GM19025 (cell line): ENCODE measurements at regions not wholly inside any gene's neighbourhood (a gene's known extent, or its start where the extent isn't known, plus 50 kb on each side); places are given as distances from the start of the nearest gene placed in this dataset.
A peak's percentile ranks its signal among the peaks of the same experiment; 100 is the strongest.
"Not testable (repeated sequence)": the region's sequence is repeated elsewhere in the genome, so short reads cannot be mapped to it uniquely, and the experiment has no call there.

Source experiments
- ATAC-seq: cut with Tn5 transposase; IDR thresholded peaks from one replicate; pipeline ENCODE4 v1.9.1; 2021; ENCODE audit warnings: mild to moderate bottlenecking, low read depth, moderate library complexity; ENCODE audit not compliant: unreplicated experiment

- peak; percentile 25 for ATAC-seq
Measured at GRCh38 chr6:163711615-163712565, 297.4 kb downstream of the QKI start.

- ATAC-seq = no peak
Measured at GRCh38 chr6:163710532-163711470, 296.3 kb downstream of the QKI start.

GRCh38 chr6:163709693-163710092 lies 295.2 kb downstream of the QKI start:
- no peak for ATAC-seq

- no peak for ATAC-seq
Measured at GRCh38 chr6:163709255-163709654, 294.7 kb downstream of the QKI start.

- peak; percentile 50 for ATAC-seq
Measured at GRCh38 chr6:163708466-163708865, 293.9 kb downstream of the QKI start.

- ATAC-seq = peak; percentile 42
Measured at GRCh38 chr6:163707387-163708355, 293.2 kb downstream of the QKI start.

GRCh38 chr6:163706500-163707087 lies 292.1 kb downstream of the QKI start:
- no peak for ATAC-seq

GRCh38 chr6:163705923-163706322 lies 291.4 kb downstream of the QKI start:
- ATAC-seq = peak; percentile 42

GRCh38 chr6:163702736-163703135 lies 288.2 kb downstream of the QKI start:
- no peak for ATAC-seq

- ATAC-seq = no peak
Measured at GRCh38 chr6:163701762-163702161, 287.2 kb downstream of the QKI start.

GRCh38 chr6:163698086-163698485 lies 283.6 kb downstream of the QKI start:
- ATAC-seq = no peak

- not testable (repeated sequence) for ATAC-seq
Measured at GRCh38 chr6:163696311-163696710, 281.8 kb downstream of the QKI start.

GRCh38 chr6:163695414-163695864 lies 280.9 kb downstream of the QKI start:
- ATAC-seq = no peak

- ATAC-seq = no peak
Measured at GRCh38 chr6:163694988-163695398, 280.5 kb downstream of the QKI start.

GRCh38 chr6:163694072-163694471 lies 279.6 kb downstream of the QKI start:
- no peak for ATAC-seq

GRCh38 chr6:163691049-163691448 lies 276.5 kb downstream of the QKI start:
- no peak for ATAC-seq

- no peak for ATAC-seq
Measured at GRCh38 chr6:163688739-163689362, 274.3 kb downstream of the QKI start.

GRCh38 chr6:163687075-163687474 lies 272.6 kb downstream of the QKI start:
- no peak for ATAC-seq

- ATAC-seq = no peak
Measured at GRCh38 chr6:163686301-163686700, 271.8 kb downstream of the QKI start.
